ENCODE measurements at regions not wholly inside any gene's neighbourhood (a gene's known extent, or its start where the extent isn't known, plus 50 kb on each side); places are given as distances from the start of the nearest gene placed in this dataset.

DNA sequence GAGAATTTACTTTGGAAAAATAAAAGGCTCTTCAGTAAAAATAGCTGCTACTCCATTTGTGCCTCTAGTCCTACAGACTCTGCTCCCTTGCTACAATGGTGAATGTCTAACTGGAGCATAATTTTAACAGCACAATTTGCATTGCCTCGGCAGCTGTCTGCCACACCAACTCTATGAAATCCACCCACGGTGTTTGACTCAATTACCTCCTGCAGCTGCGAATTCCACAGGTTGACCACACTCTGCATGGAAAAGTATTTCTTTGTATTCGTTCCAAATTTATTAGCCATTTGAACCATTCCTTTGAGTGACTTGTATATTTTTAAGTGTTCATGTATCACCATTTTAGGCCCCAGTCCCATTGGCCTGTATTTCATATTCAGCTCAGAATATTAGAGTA lies 182.1 kb upstream of the CCDC68 start:
- TF ChIP-seq, protein P1, sequence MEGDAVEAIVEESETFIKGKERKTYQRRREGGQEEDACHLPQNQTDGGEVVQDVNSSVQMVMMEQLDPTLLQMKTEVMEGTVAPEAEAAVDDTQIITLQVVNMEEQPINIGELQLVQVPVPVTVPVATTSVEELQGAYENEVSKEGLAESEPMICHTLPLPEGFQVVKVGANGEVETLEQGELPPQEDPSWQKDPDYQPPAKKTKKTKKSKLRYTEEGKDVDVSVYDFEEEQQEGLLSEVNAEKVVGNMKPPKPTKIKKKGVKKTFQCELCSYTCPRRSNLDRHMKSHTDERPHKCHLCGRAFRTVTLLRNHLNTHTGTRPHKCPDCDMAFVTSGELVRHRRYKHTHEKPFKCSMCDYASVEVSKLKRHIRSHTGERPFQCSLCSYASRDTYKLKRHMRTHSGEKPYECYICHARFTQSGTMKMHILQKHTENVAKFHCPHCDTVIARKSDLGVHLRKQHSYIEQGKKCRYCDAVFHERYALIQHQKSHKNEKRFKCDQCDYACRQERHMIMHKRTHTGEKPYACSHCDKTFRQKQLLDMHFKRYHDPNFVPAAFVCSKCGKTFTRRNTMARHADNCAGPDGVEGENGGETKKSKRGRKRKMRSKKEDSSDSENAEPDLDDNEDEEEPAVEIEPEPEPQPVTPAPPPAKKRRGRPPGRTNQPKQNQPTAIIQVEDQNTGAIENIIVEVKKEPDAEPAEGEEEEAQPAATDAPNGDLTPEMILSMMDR (IDR thresholded peaks at IDR 0.05) = no peak
- no peak for TF ChIP-seq POLR2A (IDR thresholded peaks at IDR 0.05)

Measured in uterus (tissue), 2 donors.